Adrenal gland (tissue), 5 donors: ENCODE measurements at regions not wholly inside any gene's neighbourhood (a gene's known extent, or its start where the extent isn't known, plus 50 kb on each side); places are given as distances from the start of the nearest gene placed in this dataset.

Source experiments
- CTCF ChIP-seq, 6 experiments: fragments of 450-650 bp in 4 of 6; fragments of 200-600 bp in 2 of 6; sonication (generic) in 1 of 6; IDR thresholded peaks; 1 replicate in 5 of 6; 2 replicates in 1 of 6; pipeline versions ENCODE4 v1.5.1 to v1.8.0; 2016 to 2021; ENCODE audit warnings: antibody characterized with exemption in 6 of 6, mild to moderate bottlenecking in 2 of 6, moderate library complexity in 1 of 6
- POLR2A ChIP-seq, 2 donors: fragments of 450-650 bp; IDR thresholded peaks; one replicate each; pipeline ENCODE4 v1.6.1; 2017; ENCODE audit warnings: antibody characterized with exemption in 2 of 2, mild to moderate bottlenecking in 2 of 2, moderate library complexity in 1 of 2
- donor health status: DM: no; HTN: no; CAD: no.

- no peak for TF ChIP-seq CTCF (IDR thresholded peaks at IDR 0.05)
- no peak for TF ChIP-seq POLR2A (IDR thresholded peaks at IDR 0.05)
These were observed 1084.1 kb downstream of the TECRL start for GRCh38 chr4:63325140-63325539.
